G401.6 (cell line): ENCODE measurements at regions not wholly inside any gene's neighbourhood (a gene's known extent, or its start where the extent isn't known, plus 50 kb on each side); places are given as distances from the start of the nearest gene placed in this dataset.
"Not testable (repeated sequence)": the region's sequence is repeated elsewhere in the genome, so short reads cannot be mapped to it uniquely, and the experiment has no call there.

Experiments
- FAIRE-seq: peaks from 2 replicates; lab custom pipeline; 2012; peaks lifted over from hg19 to GRCh38; lab: Jason Lieb, UNC

GRCh38 chr5:121006217-121006616, 542.1 kb downstream of the PRR16 start:
- FAIRE-seq = no peak

GRCh38 chr5:121008041-121008440, 543.9 kb downstream of the PRR16 start:
- FAIRE-seq = no peak

GRCh38 chr5:121009058-121009457, 545.0 kb downstream of the PRR16 start:
- FAIRE-seq = no peak

GRCh38 chr5:121018004-121018403, 553.9 kb downstream of the PRR16 start:
- FAIRE-seq = no peak

GRCh38 chr5:121019106-121019505, 555.0 kb downstream of the PRR16 start:
- FAIRE-seq = no peak

GRCh38 chr5:121019734-121020133, 555.6 kb downstream of the PRR16 start:
- FAIRE-seq = no peak

GRCh38 chr5:121021681-121022080, 557.6 kb downstream of the PRR16 start:
- FAIRE-seq = no peak

GRCh38 chr5:121024416-121025311, 560.6 kb downstream of the PRR16 start:
- no peak for FAIRE-seq

- FAIRE-seq = no peak
Measured at GRCh38 chr5:121025671-121026070, 561.6 kb downstream of the PRR16 start.

GRCh38 chr5:121027636-121028035, 563.5 kb downstream of the PRR16 start:
- FAIRE-seq = no peak

- no peak for FAIRE-seq
Measured at GRCh38 chr5:121029536-121030245, 565.6 kb downstream of the PRR16 start.

- FAIRE-seq = no peak
Measured at GRCh38 chr5:121031491-121031890, 567.4 kb downstream of the PRR16 start.

- no peak for FAIRE-seq
Measured at GRCh38 chr5:121033334-121033733, 569.2 kb downstream of the PRR16 start.

GRCh38 chr5:121038438-121038837, 574.3 kb downstream of the PRR16 start:
- no peak for FAIRE-seq

GRCh38 chr5:121049971-121050370, 585.9 kb downstream of the PRR16 start:
- FAIRE-seq = no peak

GRCh38 chr5:121053055-121053985, 589.2 kb downstream of the PRR16 start:
- no peak for FAIRE-seq

GRCh38 chr5:121055586-121055985, 591.5 kb downstream of the PRR16 start:
- FAIRE-seq = no peak

GRCh38 chr5:121064241-121064640, 600.1 kb downstream of the PRR16 start:
- not testable (repeated sequence) for FAIRE-seq

- no peak for FAIRE-seq
Measured at GRCh38 chr5:121086671-121087070, 622.6 kb downstream of the PRR16 start.

GRCh38 chr5:121087560-121087959, 623.5 kb downstream of the PRR16 start:
- no peak for FAIRE-seq

GRCh38 chr5:121088341-121088740, 624.2 kb downstream of the PRR16 start:
- no peak for FAIRE-seq

- FAIRE-seq = no peak
Measured at GRCh38 chr5:121090822-121091221, 626.7 kb downstream of the PRR16 start.
